ENCODE measurements at regions not wholly inside any gene's neighbourhood (a gene's known extent, or its start where the extent isn't known, plus 50 kb on each side); places are given as distances from the start of the nearest gene placed in this dataset.
"Not testable (repeated sequence)": the region's sequence is repeated elsewhere in the genome, so short reads cannot be mapped to it uniquely, and the experiment has no call there.

GRCh38 chr10:30744106-30744505 lies 114.6 kb upstream of the LYZL2 start:
- in situ Hi-C loops (cut with MboI; ENCODE audit: low sequenced_read_pairs, unreplicated experiment), result loop anchor here (25.0 kb wide), 1 partner anchor 1068 kb away; no protein-coding TSS in a partner anchor
- no peak for TF ChIP-seq CTCF (IDR thresholded peaks at IDR 0.05; ENCODE audit: borderline replicate concordance, control extremely low read depth, extremely low read depth, insufficient read depth, missing control alignments)

DNA sequence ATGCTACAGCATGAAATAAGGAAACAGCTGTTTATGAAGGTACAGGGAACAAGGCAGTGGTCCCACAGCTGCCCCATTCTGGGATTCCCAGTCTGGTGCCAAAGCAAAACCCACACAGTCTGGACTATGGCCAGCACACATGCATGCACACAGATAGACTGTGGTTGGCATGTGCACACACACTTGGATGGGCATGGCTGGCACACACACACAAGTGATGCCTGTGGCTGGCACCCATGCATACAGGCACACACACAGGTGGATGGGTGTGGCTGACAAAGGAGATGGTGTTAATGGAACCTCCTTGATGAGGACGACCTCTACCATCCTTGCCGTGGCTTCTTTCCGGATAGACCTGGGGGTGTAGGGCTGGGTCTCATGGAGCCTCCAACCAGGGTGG lies 114.0 kb upstream of the LYZL2 start:
- TF ChIP-seq CTCF (IDR thresholded peaks at IDR 0.05; ENCODE audit: borderline replicate concordance, control extremely low read depth, extremely low read depth, insufficient read depth, missing control alignments), result no peak
- in situ Hi-C loops (cut with MboI; ENCODE audit: low sequenced_read_pairs, unreplicated experiment), result loop anchor here (25.0 kb wide), 1 partner anchor 1069 kb away; no protein-coding TSS in a partner anchor
- DNase-seq (ENCODE audit: low spot score), result no peak

More at GRCh38 chr10:30744106-30744505, 114.6 kb upstream of the LYZL2 start:
- DNase-seq (ENCODE audit: low spot score), result no peak

DNA sequence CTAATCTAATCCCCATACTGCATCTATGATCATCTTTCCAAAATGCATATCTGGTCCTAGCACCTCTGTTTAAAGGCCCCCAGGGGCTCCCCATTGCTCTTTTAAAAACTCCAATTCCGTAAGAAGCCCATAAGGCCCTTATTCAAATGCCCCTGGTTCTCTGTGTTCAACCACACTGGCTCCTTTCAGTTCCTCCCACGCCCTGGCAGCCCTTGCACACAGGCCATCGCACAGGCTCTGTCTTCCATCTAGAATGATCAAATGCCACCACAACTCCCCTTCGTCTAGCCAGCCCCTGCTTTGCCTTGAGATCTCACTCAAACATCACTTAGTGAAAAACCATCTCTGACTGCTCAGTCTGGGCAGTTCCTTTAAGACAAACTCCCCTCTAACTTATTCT lies 112.9 kb upstream of the LYZL2 start:
- TF ChIP-seq CTCF (IDR thresholded peaks at IDR 0.05; ENCODE audit: borderline replicate concordance, control extremely low read depth, extremely low read depth, insufficient read depth, missing control alignments), result no peak

DNA sequence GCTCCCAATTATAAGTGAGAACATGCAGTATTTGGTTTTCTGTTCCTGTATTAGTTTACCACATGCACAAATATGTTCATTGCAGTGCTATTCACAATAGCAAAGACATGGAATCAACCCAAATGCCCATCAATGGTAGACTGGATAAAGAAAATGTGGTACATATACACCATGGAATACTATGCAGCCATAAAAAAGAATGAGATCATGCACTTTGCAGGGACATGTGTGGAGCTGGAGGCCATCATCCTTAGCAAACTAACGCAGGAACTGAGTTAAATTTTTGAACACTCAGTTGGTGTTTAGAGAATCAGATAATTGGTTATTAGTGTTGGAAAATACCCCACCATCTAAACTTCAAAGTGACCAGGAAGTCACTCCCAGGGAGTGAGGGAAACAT lies 111.2 kb upstream of the LYZL2 start:
- in situ Hi-C loops (cut with MboI; ENCODE audit: low sequenced_read_pairs, unreplicated experiment), result loop anchor here (25.0 kb wide), 1 partner anchor 1072 kb away; no protein-coding TSS in a partner anchor
- not testable (repeated sequence) for DNase-seq (ENCODE audit: low spot score)

More for the DNA sequence above, 112.9 kb upstream of the LYZL2 start:
- no peak for DNase-seq (ENCODE audit: low spot score)
- in situ Hi-C loops (cut with MboI; ENCODE audit: low sequenced_read_pairs, unreplicated experiment), result loop anchor here (25.0 kb wide), 1 partner anchor 1070 kb away; no protein-coding TSS in a partner anchor

GRCh38 chr10:30738416-30738815 lies 108.9 kb upstream of the LYZL2 start:
- TF ChIP-seq CTCF (IDR thresholded peaks at IDR 0.05; ENCODE audit: borderline replicate concordance, control extremely low read depth, extremely low read depth, insufficient read depth, missing control alignments), result no peak
- in situ Hi-C loops (cut with MboI; ENCODE audit: low sequenced_read_pairs, unreplicated experiment), result loop anchor here (25.0 kb wide), 1 partner anchor 1074 kb away; no protein-coding TSS in a partner anchor
- DNase-seq (ENCODE audit: low spot score), result no peak

- TF ChIP-seq CTCF (IDR thresholded peaks at IDR 0.05; ENCODE audit: borderline replicate concordance, control extremely low read depth, extremely low read depth, insufficient read depth, missing control alignments), result no peak
These were observed 108.4 kb upstream of the LYZL2 start for GRCh38 chr10:30737931-30738391.

GRCh38 chr10:30736685-30737232 lies 107.2 kb upstream of the LYZL2 start:
- in situ Hi-C loops (cut with MboI; ENCODE audit: low sequenced_read_pairs, unreplicated experiment), result loop anchor here (25.0 kb wide), 1 partner anchor 1076 kb away; no protein-coding TSS in a partner anchor
- peak; percentile 62 for DNase-seq (ENCODE audit: low spot score)
- no peak for TF ChIP-seq CTCF (IDR thresholded peaks at IDR 0.05; ENCODE audit: borderline replicate concordance, control extremely low read depth, extremely low read depth, insufficient read depth, missing control alignments)

More at GRCh38 chr10:30737931-30738391, 108.4 kb upstream of the LYZL2 start:
- in situ Hi-C loops (cut with MboI; ENCODE audit: low sequenced_read_pairs, unreplicated experiment), result loop anchor here (25.0 kb wide), 1 partner anchor 1074 kb away; no protein-coding TSS in a partner anchor
- peak; percentile 74 for DNase-seq (ENCODE audit: low spot score)
